ENCODE measurements at regions not wholly inside any gene's neighbourhood (a gene's known extent, or its start where the extent isn't known, plus 50 kb on each side); places are given as distances from the start of the nearest gene placed in this dataset.

- POLR2A ChIA-PET = no interaction called here
- no peak for TF ChIP-seq SIN3A (IDR thresholded peaks at IDR 0.05; ENCODE audit: borderline replicate concordance, insufficient read depth, low read depth, low read length)
- TF ChIP-seq, protein P1, sequence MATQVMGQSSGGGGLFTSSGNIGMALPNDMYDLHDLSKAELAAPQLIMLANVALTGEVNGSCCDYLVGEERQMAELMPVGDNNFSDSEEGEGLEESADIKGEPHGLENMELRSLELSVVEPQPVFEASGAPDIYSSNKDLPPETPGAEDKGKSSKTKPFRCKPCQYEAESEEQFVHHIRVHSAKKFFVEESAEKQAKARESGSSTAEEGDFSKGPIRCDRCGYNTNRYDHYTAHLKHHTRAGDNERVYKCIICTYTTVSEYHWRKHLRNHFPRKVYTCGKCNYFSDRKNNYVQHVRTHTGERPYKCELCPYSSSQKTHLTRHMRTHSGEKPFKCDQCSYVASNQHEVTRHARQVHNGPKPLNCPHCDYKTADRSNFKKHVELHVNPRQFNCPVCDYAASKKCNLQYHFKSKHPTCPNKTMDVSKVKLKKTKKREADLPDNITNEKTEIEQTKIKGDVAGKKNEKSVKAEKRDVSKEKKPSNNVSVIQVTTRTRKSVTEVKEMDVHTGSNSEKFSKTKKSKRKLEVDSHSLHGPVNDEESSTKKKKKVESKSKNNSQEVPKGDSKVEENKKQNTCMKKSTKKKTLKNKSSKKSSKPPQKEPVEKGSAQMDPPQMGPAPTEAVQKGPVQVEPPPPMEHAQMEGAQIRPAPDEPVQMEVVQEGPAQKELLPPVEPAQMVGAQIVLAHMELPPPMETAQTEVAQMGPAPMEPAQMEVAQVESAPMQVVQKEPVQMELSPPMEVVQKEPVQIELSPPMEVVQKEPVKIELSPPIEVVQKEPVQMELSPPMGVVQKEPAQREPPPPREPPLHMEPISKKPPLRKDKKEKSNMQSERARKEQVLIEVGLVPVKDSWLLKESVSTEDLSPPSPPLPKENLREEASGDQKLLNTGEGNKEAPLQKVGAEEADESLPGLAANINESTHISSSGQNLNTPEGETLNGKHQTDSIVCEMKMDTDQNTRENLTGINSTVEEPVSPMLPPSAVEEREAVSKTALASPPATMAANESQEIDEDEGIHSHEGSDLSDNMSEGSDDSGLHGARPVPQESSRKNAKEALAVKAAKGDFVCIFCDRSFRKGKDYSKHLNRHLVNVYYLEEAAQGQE (IDR thresholded peaks at IDR 0.05; ENCODE audit: insufficient read depth in 1 of 2, low read depth in 2 of 2, low read length in 1 of 2) = no peak
- TF ChIP-seq TCF7L2 (IDR thresholded peaks at IDR 0.05; ENCODE audit: low read depth, low read length) = no peak
- TF ChIP-seq, protein P2, sequence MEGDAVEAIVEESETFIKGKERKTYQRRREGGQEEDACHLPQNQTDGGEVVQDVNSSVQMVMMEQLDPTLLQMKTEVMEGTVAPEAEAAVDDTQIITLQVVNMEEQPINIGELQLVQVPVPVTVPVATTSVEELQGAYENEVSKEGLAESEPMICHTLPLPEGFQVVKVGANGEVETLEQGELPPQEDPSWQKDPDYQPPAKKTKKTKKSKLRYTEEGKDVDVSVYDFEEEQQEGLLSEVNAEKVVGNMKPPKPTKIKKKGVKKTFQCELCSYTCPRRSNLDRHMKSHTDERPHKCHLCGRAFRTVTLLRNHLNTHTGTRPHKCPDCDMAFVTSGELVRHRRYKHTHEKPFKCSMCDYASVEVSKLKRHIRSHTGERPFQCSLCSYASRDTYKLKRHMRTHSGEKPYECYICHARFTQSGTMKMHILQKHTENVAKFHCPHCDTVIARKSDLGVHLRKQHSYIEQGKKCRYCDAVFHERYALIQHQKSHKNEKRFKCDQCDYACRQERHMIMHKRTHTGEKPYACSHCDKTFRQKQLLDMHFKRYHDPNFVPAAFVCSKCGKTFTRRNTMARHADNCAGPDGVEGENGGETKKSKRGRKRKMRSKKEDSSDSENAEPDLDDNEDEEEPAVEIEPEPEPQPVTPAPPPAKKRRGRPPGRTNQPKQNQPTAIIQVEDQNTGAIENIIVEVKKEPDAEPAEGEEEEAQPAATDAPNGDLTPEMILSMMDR (IDR thresholded peaks at IDR 0.05) = no peak
- TF ChIP-seq POLR2AphosphoS5 (IDR thresholded peaks at IDR 0.05; ENCODE audit: low read depth, low read length) = no peak
- CTCF ChIA-PET = no interaction called here
- intact Hi-C loops (cut with micrococcal nuclease; ENCODE audit: unreplicated experiment) = no loop called here
- no peaks in the 10 kb centered on the region for H3K27me3 ChIP-seq (ENCODE audit: control insufficient read depth, insufficient read depth, low read length)
- ATAC-seq (no peak), DNase-seq (ENCODE audit: low read depth, low spot score) (no peak)
- BruUV-seq (replicated peaks) = no TSS peak
- H3K27ac ChIP-seq (ENCODE audit: low read length) = no peak overlapping the region
- no peak overlapping the region for H3K4me3 ChIP-seq (ENCODE audit: low read depth in 2 of 2, low read length in 2 of 2)
- no peaks in the 10 kb centered on the region for H3K36me3 ChIP-seq (ENCODE audit: control insufficient read depth, insufficient read depth, low read length)
- no peaks in the 10 kb centered on the region for H3K9me3 ChIP-seq (ENCODE audit: control insufficient read depth, insufficient read depth, low read depth, low read length)
- in situ Hi-C loops (cut with HindIII; ENCODE audit: low pct_unique_long_range_greater_than_20kb, low sequenced_read_pairs) = no loop called here
- no peaks in the 10 kb centered on the region for H3K4me1 ChIP-seq (ENCODE audit: control insufficient read depth, insufficient read depth, low read length)
Measured at GRCh38 chr3:56909349-56909748, 107.6 kb upstream of the ARHGEF3 start.

DNA sequence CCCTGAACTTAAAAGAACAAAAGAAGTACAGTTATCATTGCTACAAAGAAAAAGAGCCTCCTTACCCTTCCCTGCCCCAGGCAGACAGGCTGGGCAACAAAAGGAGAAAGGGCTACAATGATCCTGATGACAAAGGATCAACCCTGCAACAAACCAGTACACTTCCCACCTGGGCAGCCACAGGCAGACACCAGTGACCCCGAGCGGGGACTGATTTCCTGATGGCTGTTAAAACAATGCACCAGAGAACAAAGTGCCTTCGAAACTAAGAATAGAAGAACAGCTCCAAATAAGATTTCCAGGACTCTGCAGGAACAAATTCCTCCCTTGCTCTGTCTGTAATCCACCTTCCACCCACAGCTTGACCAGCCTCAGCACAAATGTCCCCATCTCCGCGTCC, 106.3 kb upstream of the ARHGEF3 start:
- intact Hi-C loops (cut with micrococcal nuclease; ENCODE audit: unreplicated experiment) = no loop called here
- no peak overlapping the region for H3K4me3 ChIP-seq (ENCODE audit: low read depth in 2 of 2, low read length in 2 of 2)
- in situ Hi-C loops (cut with HindIII; ENCODE audit: low pct_unique_long_range_greater_than_20kb, low sequenced_read_pairs) = no loop called here
- no peaks in the 10 kb centered on the region for H3K9me3 ChIP-seq (ENCODE audit: control insufficient read depth, insufficient read depth, low read depth, low read length)
- ChIA-PET POLR2A (no interaction called here), CTCF (no interaction called here)
- no peak for ATAC-seq
- TF ChIP-seq, protein P2 (IDR thresholded peaks at IDR 0.05) = no peak
- TF ChIP-seq SIN3A (IDR thresholded peaks at IDR 0.05; ENCODE audit: borderline replicate concordance, insufficient read depth, low read depth, low read length) (no peak), TCF7L2 (IDR thresholded peaks at IDR 0.05; ENCODE audit: low read depth, low read length) (no peak), POLR2AphosphoS5 (IDR thresholded peaks at IDR 0.05; ENCODE audit: low read depth, low read length) (no peak)
- TF ChIP-seq, protein P1 (IDR thresholded peaks at IDR 0.05; ENCODE audit: insufficient read depth in 1 of 2, low read depth in 2 of 2, low read length in 1 of 2) = no peak
- H3K36me3 ChIP-seq (ENCODE audit: control insufficient read depth, insufficient read depth, low read length) = no peaks in the 10 kb centered on the region
- no TSS peak for BruUV-seq (replicated peaks)
- no peak overlapping the region for H3K27ac ChIP-seq (ENCODE audit: low read length)
- no peaks in the 10 kb centered on the region for H3K27me3 ChIP-seq (ENCODE audit: control insufficient read depth, insufficient read depth, low read length)
- H3K4me1 ChIP-seq (ENCODE audit: control insufficient read depth, insufficient read depth, low read length) = no peaks in the 10 kb centered on the region
- DNase-seq (ENCODE audit: low read depth, low spot score) = no peak
